DOHH2 (cell line): ENCODE measurements at regions not wholly inside any gene's neighbourhood (a gene's known extent, or its start where the extent isn't known, plus 50 kb on each side); places are given as distances from the start of the nearest gene placed in this dataset.
"Not testable (repeated sequence)": the region's sequence is repeated elsewhere in the genome, so short reads cannot be mapped to it uniquely, and the experiment has no call there.

Experiments
- H3F3A ChIP-seq: fragments of 200-600 bp; sonication (generic), shearing (Covaris generic); 2 replicates; pipeline ENCODE4 v1.6.0; 2016; ENCODE audit warnings: antibody characterized with exemption, mild to moderate bottlenecking; ENCODE audit not compliant: control insufficient read depth, insufficient read depth
- H3K27ac ChIP-seq: fragments of 200-600 bp; sonication (generic); 2 replicates; pipeline ENCODE4 v1.5.1; 2014; ENCODE audit warnings: low read depth, mild to moderate bottlenecking, low read length, moderate library complexity
- H3K27me3 ChIP-seq: fragments of 200-600 bp; sonication (generic); 2 replicates; pipeline ENCODE4 v1.6.1; 2014; ENCODE audit warnings: mild to moderate bottlenecking, low read length, mixed read lengths; ENCODE audit not compliant: control insufficient read depth
- H3K36me3 ChIP-seq: fragments of 200-600 bp; sonication (generic); 2 replicates; pipeline ENCODE4 v1.6.1; 2014; ENCODE audit warnings: mild to moderate bottlenecking, low read length, moderate library complexity, mixed read lengths; ENCODE audit not compliant: control insufficient read depth
- H3K4me1 ChIP-seq: fragments of 200-600 bp; sonication (generic); 2 replicates; pipeline ENCODE4 v1.6.1; 2014; ENCODE audit warnings: mild to moderate bottlenecking, low read length, mixed read lengths; ENCODE audit not compliant: control insufficient read depth
- H3K4me2 ChIP-seq: fragments of 200-600 bp; sonication (generic); 2 replicates; pipeline ENCODE4 v1.6.0; 2014; ENCODE audit warnings: mild to moderate bottlenecking, low read length, moderate library complexity
- H3K4me3 ChIP-seq: fragments of 200-600 bp; sonication (generic); 2 replicates; pipeline ENCODE4 v1.5.1; 2014; ENCODE audit warnings: mild to moderate bottlenecking, low read length, mixed read lengths
- H3K79me2 ChIP-seq: fragments of 200-600 bp; sonication (generic); 2 replicates; pipeline ENCODE4 v1.6.1; 2014; ENCODE audit warnings: mild to moderate bottlenecking, low read length, mixed read lengths; ENCODE audit not compliant: control insufficient read depth
- H3K9me2 ChIP-seq: fragments of 200-600 bp; sonication (generic); replicated peaks from 2 replicates; pipeline ENCODE4 v1.6.1; 2014; ENCODE audit warnings: mild to moderate bottlenecking, low read length, mixed read lengths; ENCODE audit not compliant: control insufficient read depth
- H3K9me3 ChIP-seq: fragments of 200-600 bp; sonication (generic); 2 replicates; pipeline ENCODE4 v1.6.1; 2014; ENCODE audit warnings: antibody characterized with exemption, low read length, mixed read lengths; ENCODE audit not compliant: control insufficient read depth, insufficient read depth
- H4K20me1 ChIP-seq: fragments of 200-600 bp; sonication (generic); 2 replicates; pipeline ENCODE4 v1.6.0; 2014; ENCODE audit warnings: low read depth, mild to moderate bottlenecking, antibody characterized with exemption, low read length, moderate library complexity; ENCODE audit not compliant: control insufficient read depth, insufficient read depth
- CTCF ChIP-seq: fragments of 200-600 bp; sonication (generic); IDR thresholded peaks from one replicate; pipeline ENCODE4 v1.5.1; 2014; ENCODE audit warnings: antibody characterized with exemption, mild to moderate bottlenecking, low read depth, low read length; ENCODE audit not compliant: poor library complexity, severe bottlenecking
- EZH2phosphoT487 ChIP-seq: fragments of 200-600 bp; sonication (generic); IDR thresholded peaks from 2 replicates; pipeline ENCODE4 v1.6.1; 2017; ENCODE audit warnings: borderline replicate concordance, mild to moderate bottlenecking, antibody characterized with exemption, low read length, moderate library complexity, mixed read lengths

- Histone ChIP-seq H3K4me1 (no peaks in the 10 kb centered on the region), H3K9me3 (no peaks in the 10 kb centered on the region), H3K9me2 (no peaks in the 10 kb centered on the region), H3K27me3 (no peaks in the 10 kb centered on the region), H3K36me3 (no peaks in the 10 kb centered on the region), H3F3A (no peaks in the 10 kb centered on the region), H3K79me2 (no peaks in the 10 kb centered on the region), H4K20me1 (no peaks in the 10 kb centered on the region), H3K4me2 (no peak overlapping the region), H3K4me3 (no peak overlapping the region), H3K27ac (no peak overlapping the region)
- no peak for TF ChIP-seq EZH2phosphoT487
- no peak for TF ChIP-seq CTCF
Observed at GRCh38 chr2:187689372-187689771, 135.1 kb upstream of the TFPI start.

- Histone ChIP-seq H3K4me2 (no peak overlapping the region), H3K79me2 (no peaks in the 10 kb centered on the region), H3K9me3 (no peaks in the 10 kb centered on the region), H3K27ac (no peak overlapping the region), H3F3A (no peaks in the 10 kb centered on the region), H3K4me3 (no peak overlapping the region), H3K27me3 (no peaks in the 10 kb centered on the region), H3K9me2 (no peaks in the 10 kb centered on the region), H3K36me3 (no peaks in the 10 kb centered on the region), H3K4me1 (no peaks in the 10 kb centered on the region), H4K20me1 (no peaks in the 10 kb centered on the region)
- TF ChIP-seq EZH2phosphoT487 (no peak), CTCF (no peak)
Observed at GRCh38 chr2:187693923-187694322, 139.7 kb upstream of the TFPI start.

GRCh38 chr2:187696644-187697043 is 142.4 kb upstream of the TFPI start:
- not testable (repeated sequence) for H3K9me3 ChIP-seq, H4K20me1 ChIP-seq, H3K79me2 ChIP-seq, H3K4me1 ChIP-seq, H3K27me3 ChIP-seq, H3F3A ChIP-seq, H3K4me2 ChIP-seq, H3K9me2 ChIP-seq, H3K36me3 ChIP-seq, H3K27ac ChIP-seq, H3K4me3 ChIP-seq

- H3K9me2 ChIP-seq: no peaks in the 10 kb centered on the region
- no peak overlapping the region for H3K4me2 ChIP-seq
- H3K9me3 ChIP-seq: no peaks in the 10 kb centered on the region
- H3K27me3 ChIP-seq: no peaks in the 10 kb centered on the region
- no peaks in the 10 kb centered on the region for H3K4me1 ChIP-seq
- H4K20me1 ChIP-seq: no peaks in the 10 kb centered on the region
- no peak overlapping the region for H3K27ac ChIP-seq
- H3F3A ChIP-seq: no peaks in the 10 kb centered on the region
- TF ChIP-seq EZH2phosphoT487 (no peak), CTCF (no peak)
- H3K4me3 ChIP-seq: no peak overlapping the region
- no peaks in the 10 kb centered on the region for H3K79me2 ChIP-seq
- H3K36me3 ChIP-seq: no peaks in the 10 kb centered on the region
Observed at GRCh38 chr2:187698374-187699110, 144.3 kb upstream of the TFPI start.
